Stomach (tissue), 4 donors: ENCODE measurements at regions not wholly inside any gene's neighbourhood (a gene's known extent, or its start where the extent isn't known, plus 50 kb on each side); places are given as distances from the start of the nearest gene placed in this dataset.

Experiments
- POLR2A ChIP-seq, 4 donors: fragments of 450-650 bp; IDR thresholded peaks; one replicate each; pipeline ENCODE4 v1.6.1; 2016; ENCODE audit warnings: antibody characterized with exemption in 4 of 4, control low read depth in 2 of 4, mild to moderate bottlenecking in 1 of 4, moderate library complexity in 1 of 4
- TF ChIP-seq, protein P1 (sequence below), 7 experiments: fragments of 450-650 bp in 4 of 7; fragments of 200-600 bp in 3 of 7; sonication (generic) in 3 of 7; IDR thresholded peaks; one replicate each; pipeline ENCODE4 v1.5.1; 2016 to 2019; ENCODE audit warnings: antibody characterized with exemption in 7 of 7, control low read depth in 2 of 7, mild to moderate bottlenecking in 1 of 7

DNA sequence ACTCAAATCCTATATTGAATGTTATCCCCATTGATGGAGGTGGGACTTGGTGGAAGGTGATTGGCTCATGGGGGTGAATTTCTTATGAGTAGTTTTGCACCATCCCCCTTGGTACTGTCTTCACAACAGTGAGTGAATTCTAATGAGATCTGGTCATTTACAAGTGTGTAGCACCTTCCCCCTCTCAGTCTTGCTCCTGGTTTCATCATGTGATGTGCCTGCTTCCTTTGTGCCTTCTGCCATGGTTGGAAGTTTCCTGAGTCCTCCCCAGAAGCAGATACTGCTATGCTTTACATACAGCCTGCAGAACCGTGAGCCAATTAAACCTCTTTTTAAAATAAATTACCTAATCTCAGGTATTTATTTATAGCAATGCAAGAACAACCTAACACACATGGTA lies 302.4 kb upstream of the KITLG start:
- TF ChIP-seq, protein P1, sequence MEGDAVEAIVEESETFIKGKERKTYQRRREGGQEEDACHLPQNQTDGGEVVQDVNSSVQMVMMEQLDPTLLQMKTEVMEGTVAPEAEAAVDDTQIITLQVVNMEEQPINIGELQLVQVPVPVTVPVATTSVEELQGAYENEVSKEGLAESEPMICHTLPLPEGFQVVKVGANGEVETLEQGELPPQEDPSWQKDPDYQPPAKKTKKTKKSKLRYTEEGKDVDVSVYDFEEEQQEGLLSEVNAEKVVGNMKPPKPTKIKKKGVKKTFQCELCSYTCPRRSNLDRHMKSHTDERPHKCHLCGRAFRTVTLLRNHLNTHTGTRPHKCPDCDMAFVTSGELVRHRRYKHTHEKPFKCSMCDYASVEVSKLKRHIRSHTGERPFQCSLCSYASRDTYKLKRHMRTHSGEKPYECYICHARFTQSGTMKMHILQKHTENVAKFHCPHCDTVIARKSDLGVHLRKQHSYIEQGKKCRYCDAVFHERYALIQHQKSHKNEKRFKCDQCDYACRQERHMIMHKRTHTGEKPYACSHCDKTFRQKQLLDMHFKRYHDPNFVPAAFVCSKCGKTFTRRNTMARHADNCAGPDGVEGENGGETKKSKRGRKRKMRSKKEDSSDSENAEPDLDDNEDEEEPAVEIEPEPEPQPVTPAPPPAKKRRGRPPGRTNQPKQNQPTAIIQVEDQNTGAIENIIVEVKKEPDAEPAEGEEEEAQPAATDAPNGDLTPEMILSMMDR (IDR thresholded peaks at IDR 0.05) = no peak
- no peak for TF ChIP-seq POLR2A (IDR thresholded peaks at IDR 0.05)
